Adipocyte (in vitro differentiated cells): ENCODE measurements at regions not wholly inside any gene's neighbourhood (a gene's known extent, or its start where the extent isn't known, plus 50 kb on each side); places are given as distances from the start of the nearest gene placed in this dataset.
"Not testable (repeated sequence)": the region's sequence is repeated elsewhere in the genome, so short reads cannot be mapped to it uniquely, and the experiment has no call there.

Source experiments
- DNase-seq: peaks from one replicate; pipeline ENCODE4 v3.0.0-alpha.2; 2015; ENCODE audit warnings: low read depth
- H3K27me3 ChIP-seq: replicated peaks from 2 replicates; pipeline ENCODE4 v1.7.0; 2013; ENCODE audit warnings: mild to moderate bottlenecking, low read length, moderate library complexity; ENCODE audit not compliant: control insufficient read depth, insufficient read depth
- H3K36me3 ChIP-seq: 2 replicates; pipeline ENCODE4 v1.7.0; 2013; ENCODE audit warnings: low read length, mild to moderate bottlenecking, moderate library complexity; ENCODE audit not compliant: control insufficient read depth, insufficient read depth, severe bottlenecking
- H3K4me1 ChIP-seq: 2 replicates; pipeline ENCODE4 v1.7.0; 2013; ENCODE audit warnings: mild to moderate bottlenecking, low read length, moderate library complexity; ENCODE audit not compliant: control insufficient read depth, insufficient read depth
- H3K4me3 ChIP-seq: 2 replicates; pipeline ENCODE4 v1.7.0; 2013; ENCODE audit warnings: mild to moderate bottlenecking, low read length, moderate library complexity
- H3K9ac ChIP-seq: 2 replicates; pipeline ENCODE4 v1.7.0; 2013; ENCODE audit warnings: mild to moderate bottlenecking, low read length, moderate library complexity
- H3K9me3 ChIP-seq: 2 replicates; pipeline ENCODE4 v1.7.0; 2013; ENCODE audit warnings: mild to moderate bottlenecking, low read length, moderate library complexity; ENCODE audit not compliant: control insufficient read depth

GRCh38 chr6:133092199-133092598 is 149.0 kb upstream of the EYA4 start:
- Histone ChIP-seq H3K9ac (no peak overlapping the region), H3K27me3 (no peaks in the 10 kb centered on the region), H3K4me3 (no peak overlapping the region), H3K36me3 (no peaks in the 10 kb centered on the region), H3K4me1 (no peaks in the 10 kb centered on the region), H3K9me3 (no peaks in the 10 kb centered on the region)
- DNase-seq, result no peak

GRCh38 chr6:133092771-133093170 is 148.4 kb upstream of the EYA4 start:
- Histone ChIP-seq H3K4me1 (no peaks in the 10 kb centered on the region), H3K27me3 (no peaks in the 10 kb centered on the region), H3K9ac (no peak overlapping the region), H3K4me3 (no peak overlapping the region), H3K36me3 (no peaks in the 10 kb centered on the region), H3K9me3 (no peaks in the 10 kb centered on the region)
- no peak for DNase-seq

GRCh38 chr6:133093211-133093610 is 147.9 kb upstream of the EYA4 start:
- not testable (repeated sequence) for H3K36me3 ChIP-seq, H3K9ac ChIP-seq, H3K4me1 ChIP-seq, H3K4me3 ChIP-seq, H3K9me3 ChIP-seq, H3K27me3 ChIP-seq, DNase-seq

- Histone ChIP-seq H3K27me3 (no peaks in the 10 kb centered on the region), H3K4me1 (no peaks in the 10 kb centered on the region), H3K36me3 (no peaks in the 10 kb centered on the region), H3K9me3 (no peaks in the 10 kb centered on the region), H3K4me3 (no peak overlapping the region), H3K9ac (no peak overlapping the region)
- DNase-seq, result no peak
These were observed 147.2 kb upstream of the EYA4 start for GRCh38 chr6:133093956-133094355.

GRCh38 chr6:133097208-133097607 is 143.9 kb upstream of the EYA4 start:
- Histone ChIP-seq H3K4me3 (no peak overlapping the region), H3K9ac (no peak overlapping the region), H3K27me3 (no peaks in the 10 kb centered on the region), H3K36me3 (no peaks in the 10 kb centered on the region), H3K9me3 (no peaks in the 10 kb centered on the region), H3K4me1 (peaks cover 18% of the 10 kb centered on the region)
- DNase-seq, result no peak

GRCh38 chr6:133099573-133099972 is 141.6 kb upstream of the EYA4 start:
- H3K36me3 ChIP-seq, result no peaks in the 10 kb centered on the region
- peaks cover 18% of the 10 kb centered on the region for H3K4me1 ChIP-seq
- H3K27me3 ChIP-seq, result no peaks in the 10 kb centered on the region
- DNase-seq, result peak; percentile 79
- no peaks in the 10 kb centered on the region for H3K9me3 ChIP-seq
- H3K9ac ChIP-seq, result no peak overlapping the region
- no peak overlapping the region for H3K4me3 ChIP-seq

- Histone ChIP-seq H3K4me3 (no peak overlapping the region), H3K4me1 (peaks cover 18% of the 10 kb centered on the region), H3K27me3 (no peaks in the 10 kb centered on the region), H3K36me3 (no peaks in the 10 kb centered on the region), H3K9me3 (no peaks in the 10 kb centered on the region), H3K9ac (no peak overlapping the region)
- no peak for DNase-seq
These were observed 140.3 kb upstream of the EYA4 start for GRCh38 chr6:133100865-133101264.

GRCh38 chr6:133101790-133102189 is 139.4 kb upstream of the EYA4 start:
- Histone ChIP-seq H3K4me1 (peaks cover 18% of the 10 kb centered on the region), H3K27me3 (no peaks in the 10 kb centered on the region), H3K9ac (no peak overlapping the region), H3K36me3 (no peaks in the 10 kb centered on the region), H3K9me3 (no peaks in the 10 kb centered on the region), H3K4me3 (no peak overlapping the region)
- DNase-seq, result no peak

- no peak overlapping the region for H3K9ac ChIP-seq
- DNase-seq, result no peak
- no peak overlapping the region for H3K4me3 ChIP-seq
- no peaks in the 10 kb centered on the region for H3K27me3 ChIP-seq
- H3K4me1 ChIP-seq, result no peaks in the 10 kb centered on the region
- H3K36me3 ChIP-seq, result no peaks in the 10 kb centered on the region
- H3K9me3 ChIP-seq, result no peaks in the 10 kb centered on the region
These were observed 134.2 kb upstream of the EYA4 start for GRCh38 chr6:133106934-133107333.

GRCh38 chr6:133108419-133108818 is 132.7 kb upstream of the EYA4 start:
- no peaks in the 10 kb centered on the region for H3K36me3 ChIP-seq
- H3K9ac ChIP-seq, result no peak overlapping the region
- H3K4me1 ChIP-seq, result no peaks in the 10 kb centered on the region
- peak; percentile 39 for DNase-seq
- no peaks in the 10 kb centered on the region for H3K9me3 ChIP-seq
- no peaks in the 10 kb centered on the region for H3K27me3 ChIP-seq
- H3K4me3 ChIP-seq, result no peak overlapping the region

GRCh38 chr6:133114973-133115372 is 126.2 kb upstream of the EYA4 start:
- Histone ChIP-seq H3K4me3 (no peak overlapping the region), H3K4me1 (peaks cover 5% of the 10 kb centered on the region), H3K9me3 (peaks cover 11% of the 10 kb centered on the region), H3K27me3 (no peaks in the 10 kb centered on the region), H3K36me3 (no peaks in the 10 kb centered on the region), H3K9ac (no peak overlapping the region)
- DNase-seq, result no peak

- Histone ChIP-seq H3K27me3 (no peaks in the 10 kb centered on the region), H3K9me3 (peaks cover 11% of the 10 kb centered on the region), H3K36me3 (no peaks in the 10 kb centered on the region), H3K9ac (no peak overlapping the region), H3K4me3 (no peak overlapping the region), H3K4me1 (peaks cover 5% of the 10 kb centered on the region)
- no peak for DNase-seq
These were observed 125.2 kb upstream of the EYA4 start for GRCh38 chr6:133115946-133116345.
